HG02943 (cell line): ENCODE measurements at regions not wholly inside any gene's neighbourhood (a gene's known extent, or its start where the extent isn't known, plus 50 kb on each side); places are given as distances from the start of the nearest gene placed in this dataset.

Experiments
- ATAC-seq: cut with Tn5 transposase; IDR thresholded peaks from one replicate; pipeline ENCODE4 v1.9.1; 2021; ENCODE audit warnings: mild to moderate bottlenecking, low read depth, moderate library complexity; ENCODE audit not compliant: unreplicated experiment

DNA sequence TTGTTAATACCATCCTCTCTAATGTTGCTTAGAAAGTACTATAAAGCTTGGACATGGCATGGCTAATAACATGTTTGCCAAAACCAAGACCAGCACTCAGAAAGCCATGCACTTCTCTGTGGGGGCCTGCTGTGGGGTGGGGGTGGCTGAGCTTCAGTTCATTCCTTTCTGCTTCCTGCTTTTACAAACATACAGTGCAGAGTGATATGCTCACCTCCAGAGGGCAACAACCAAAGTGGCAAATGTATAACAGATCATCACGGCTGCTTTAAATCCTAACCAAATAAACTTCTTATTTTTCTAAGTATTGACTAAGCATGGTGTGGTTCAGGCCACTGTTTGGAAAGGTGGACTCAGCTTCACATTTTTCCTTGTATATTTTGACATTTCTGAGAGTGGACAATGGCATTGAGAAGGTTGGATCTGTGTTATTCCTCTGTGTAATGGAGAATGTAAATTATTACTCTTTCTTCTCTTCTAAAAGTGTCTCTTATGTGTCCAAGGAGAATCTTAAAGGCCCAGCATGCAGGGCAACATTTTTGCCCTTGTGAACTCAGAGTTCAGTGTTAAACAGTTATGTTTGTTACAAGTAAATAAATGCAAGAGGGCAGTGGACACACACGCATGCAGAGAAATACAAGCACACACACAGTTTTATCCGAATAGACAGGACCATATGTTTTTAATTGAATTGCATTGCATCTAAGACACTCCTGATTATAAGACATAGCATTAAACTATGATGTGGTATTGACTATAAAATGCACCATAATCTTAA, 186.1 kb downstream of the HERPUD2 start:
- ATAC-seq = no peak

GRCh38 chr7:35505066-35505465, 189.9 kb downstream of the HERPUD2 start:
- ATAC-seq = no peak

GRCh38 chr7:35504365-35504764, 190.6 kb downstream of the HERPUD2 start:
- ATAC-seq = no peak

DNA sequence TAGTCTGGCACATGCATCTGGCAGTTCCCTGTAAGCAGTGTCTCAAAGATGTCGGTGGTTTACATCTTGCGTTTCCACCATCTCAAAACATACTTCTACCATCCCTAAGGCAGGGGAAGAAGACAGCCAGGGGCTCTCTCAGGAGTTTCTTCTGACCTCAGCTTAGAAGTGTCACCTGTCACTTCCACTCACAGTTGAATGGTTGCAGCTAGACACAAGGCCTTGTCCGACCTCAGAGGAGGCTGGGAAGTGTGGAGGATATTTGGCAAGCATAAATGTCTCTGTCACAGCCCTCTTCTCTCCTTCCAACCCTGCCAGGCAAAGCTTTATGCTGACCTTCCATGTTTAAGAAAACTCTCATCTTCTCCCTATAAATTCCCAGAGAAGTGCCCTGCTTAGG, 193.3 kb downstream of the HERPUD2 start:
- ATAC-seq = no peak

DNA sequence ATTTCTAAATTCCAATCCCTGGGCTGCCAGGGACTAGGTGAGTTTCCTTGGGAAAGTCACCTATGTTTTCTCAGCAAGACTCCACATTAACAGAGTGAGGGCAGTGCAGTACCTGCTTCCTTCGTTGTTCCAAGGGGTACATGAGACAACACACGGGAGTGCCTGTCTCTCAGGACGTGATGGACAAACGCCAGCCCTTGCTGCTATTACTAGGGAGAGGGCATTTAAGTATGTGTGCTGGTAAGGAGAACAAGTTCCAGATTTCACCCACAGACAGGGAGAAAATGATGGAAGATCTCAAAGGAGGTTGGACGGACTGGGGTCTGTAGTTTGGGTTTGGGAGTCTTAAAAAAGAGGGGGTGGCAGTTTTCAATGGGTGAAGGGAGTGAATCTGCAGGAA, 195.7 kb downstream of the HERPUD2 start:
- ATAC-seq = no peak

- ATAC-seq = no peak
Observed at GRCh38 chr7:35498416-35498815, 196.5 kb downstream of the HERPUD2 start.

- ATAC-seq = no peak
Observed at GRCh38 chr7:35495844-35496243, 199.1 kb downstream of the HERPUD2 start.

- no peak for ATAC-seq
Observed at GRCh38 chr7:35495377-35495776, 199.6 kb downstream of the HERPUD2 start.

DNA sequence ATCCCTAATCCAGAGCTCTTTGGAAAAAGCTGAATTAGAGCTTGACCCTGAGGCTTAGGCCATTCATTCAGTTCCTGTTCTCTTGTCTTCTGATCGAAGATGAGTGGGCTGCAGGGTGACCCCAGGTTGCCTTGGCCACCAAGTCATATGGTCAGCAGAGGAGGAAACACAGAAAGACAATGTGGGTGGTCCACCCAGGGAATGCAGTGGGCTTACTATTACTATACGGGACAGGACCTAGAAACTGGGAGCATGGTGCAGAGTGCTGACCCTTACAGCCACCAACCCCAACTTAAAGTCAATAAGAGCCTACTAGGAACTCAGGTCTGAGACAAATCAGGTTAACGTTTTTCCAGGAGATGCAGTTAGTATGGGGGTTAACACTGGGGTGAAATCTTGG, 200.5 kb downstream of the HERPUD2 start:
- no peak for ATAC-seq

DNA sequence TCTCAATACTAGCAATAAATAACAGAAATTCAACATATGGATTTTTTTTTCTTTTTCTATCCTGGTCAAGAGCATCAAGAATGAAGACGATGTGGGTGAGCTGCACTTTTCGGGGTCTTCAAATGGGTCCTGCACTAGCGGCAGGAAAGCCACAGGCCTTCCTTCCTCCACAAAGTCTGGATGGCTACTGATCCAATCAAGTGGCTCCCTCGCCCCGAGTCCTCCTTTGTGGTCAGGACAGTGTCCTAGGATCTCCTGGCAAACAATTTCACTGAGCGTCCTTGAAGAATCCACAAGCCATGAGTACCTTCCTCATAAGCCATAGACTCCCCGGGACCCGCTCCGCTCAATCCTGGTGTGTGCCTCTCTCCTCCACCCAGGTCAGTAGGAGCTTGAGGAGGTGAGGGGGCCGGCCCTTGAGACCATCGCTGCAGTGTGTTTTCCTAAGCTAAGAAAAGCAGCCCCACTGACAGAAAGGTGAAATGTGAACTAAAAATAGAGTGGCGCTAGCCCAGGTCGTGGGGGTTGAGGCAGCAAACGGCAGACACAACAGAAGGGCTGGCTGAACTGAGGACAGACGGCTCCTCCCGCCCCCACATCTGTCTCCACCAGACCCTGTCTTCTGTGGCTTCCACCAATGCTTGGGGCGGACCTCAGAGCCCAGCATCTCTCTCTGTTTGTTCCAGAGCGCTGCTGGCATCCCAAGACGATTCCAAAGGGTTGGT, 202.3 kb downstream of the HERPUD2 start:
- no peak for ATAC-seq

DNA sequence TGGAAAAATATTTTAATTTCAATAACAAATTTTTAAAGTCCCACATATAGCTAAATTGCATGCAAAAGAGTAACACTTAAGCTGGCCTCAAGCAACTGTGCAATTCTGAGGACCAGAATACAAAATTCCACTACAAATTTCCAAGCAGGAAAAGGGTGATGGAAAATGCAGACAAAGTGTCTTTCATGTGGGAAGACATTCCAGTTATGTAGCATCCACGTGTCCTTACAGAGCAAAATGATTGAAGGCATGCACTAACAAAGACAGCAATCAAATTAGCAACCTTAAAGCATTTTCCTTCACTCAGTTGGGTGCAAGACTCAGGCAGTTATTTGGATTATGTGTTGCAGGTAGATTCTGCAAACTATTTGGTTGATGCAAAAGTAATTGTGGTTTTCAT, 203.7 kb downstream of the HERPUD2 start:
- ATAC-seq = no peak

DNA sequence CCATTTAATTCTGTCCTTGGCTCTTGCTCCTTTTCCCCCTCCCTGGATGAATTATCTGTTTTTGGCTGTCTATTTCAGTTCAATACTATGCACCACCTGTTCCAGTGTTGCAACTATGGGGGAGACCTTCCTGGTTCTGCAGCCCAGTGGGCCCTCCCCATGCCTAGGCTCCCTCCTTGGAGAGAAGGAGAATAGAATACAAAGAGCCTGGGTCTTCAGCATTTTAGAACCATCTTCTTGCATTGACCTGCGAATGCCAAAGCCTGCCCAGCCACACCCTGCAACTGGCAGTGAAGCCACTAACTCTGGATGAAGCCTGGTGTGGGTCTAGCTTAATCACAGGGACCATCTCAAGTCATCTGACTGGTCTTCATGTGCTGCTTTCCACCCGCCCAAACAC, 207.1 kb downstream of the HERPUD2 start:
- no peak for ATAC-seq

- ATAC-seq = no peak
Observed at GRCh38 chr7:35487402-35487801, 207.5 kb downstream of the HERPUD2 start.

GRCh38 chr7:35485436-35485835, 209.5 kb downstream of the HERPUD2 start:
- ATAC-seq = no peak

GRCh38 chr7:35483568-35483967, 211.4 kb downstream of the HERPUD2 start:
- ATAC-seq = no peak

- ATAC-seq = no peak
Observed at GRCh38 chr7:35482231-35482630, 212.7 kb downstream of the HERPUD2 start.

- no peak for ATAC-seq
Observed at GRCh38 chr7:35480806-35481205, 214.1 kb downstream of the HERPUD2 start.

DNA sequence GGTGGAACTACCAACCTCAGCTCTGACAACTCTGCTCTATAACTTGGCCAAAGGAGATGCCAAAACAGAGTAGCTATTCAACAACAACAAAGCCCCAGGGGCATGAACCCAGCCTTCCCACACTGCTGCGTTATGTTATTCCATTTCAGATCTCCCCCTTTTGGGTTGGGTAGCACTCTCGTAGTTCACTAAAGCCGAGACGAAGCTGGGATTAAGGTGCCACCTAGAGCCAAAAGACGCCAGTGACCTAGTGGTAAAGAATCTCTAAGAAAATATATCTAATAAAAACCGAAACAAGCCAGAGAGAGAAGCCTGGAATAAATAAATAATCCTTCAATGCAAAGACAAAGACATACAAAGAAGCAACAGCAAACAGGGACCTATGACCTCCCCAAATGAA, 217.3 kb downstream of the HERPUD2 start:
- ATAC-seq = no peak

DNA sequence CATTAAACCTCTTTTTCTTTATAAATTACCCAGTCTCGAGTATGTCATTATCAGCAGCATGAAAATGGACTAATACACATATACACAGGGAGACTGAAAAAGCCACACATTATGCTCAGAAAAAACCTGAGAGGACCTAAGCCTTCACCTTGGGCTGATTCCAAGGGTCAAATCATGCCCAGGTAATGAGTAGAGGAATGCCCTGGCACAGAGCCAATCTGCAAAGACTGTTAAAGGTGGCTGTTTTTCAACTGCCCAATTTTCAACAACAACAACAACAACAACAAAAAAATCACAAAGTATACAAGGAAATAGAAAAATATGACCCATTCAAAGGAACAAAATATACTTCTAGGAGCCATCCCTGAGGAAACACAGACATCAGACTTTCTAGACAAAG, 220.2 kb upstream of the TBX20 start:
- ATAC-seq = no peak

- no peak for ATAC-seq
Observed at GRCh38 chr7:35468606-35469005, 214.7 kb upstream of the TBX20 start.

GRCh38 chr7:35467456-35467978, 213.6 kb upstream of the TBX20 start:
- no peak for ATAC-seq

- no peak for ATAC-seq
Observed at GRCh38 chr7:35465791-35466336, 212.0 kb upstream of the TBX20 start.
